ENCODE measurements at regions not wholly inside any gene's neighbourhood (a gene's known extent, or its start where the extent isn't known, plus 50 kb on each side); places are given as distances from the start of the nearest gene placed in this dataset.

DNA sequence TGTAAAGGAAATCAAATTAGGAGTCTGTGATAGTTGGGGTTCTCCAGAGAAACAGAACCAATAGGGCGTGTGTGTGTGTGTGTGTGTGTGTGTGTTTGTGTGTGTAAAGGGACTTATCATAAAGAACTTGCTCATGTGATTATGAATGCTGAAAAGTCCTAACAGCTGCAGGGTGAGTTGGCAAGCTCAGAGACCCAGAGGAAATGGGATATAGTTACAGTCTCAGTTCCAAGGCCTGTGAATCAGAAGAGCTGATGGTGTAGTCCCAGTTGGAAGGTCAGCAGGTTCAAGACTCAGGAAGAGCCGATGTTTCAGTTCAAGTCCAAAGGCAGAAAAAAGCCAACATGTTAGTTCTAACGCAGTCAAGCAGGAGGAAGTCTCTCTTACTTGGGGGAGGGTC is 214.2 kb downstream of the ELAVL2 start:
- TF ChIP-seq, protein P1, sequence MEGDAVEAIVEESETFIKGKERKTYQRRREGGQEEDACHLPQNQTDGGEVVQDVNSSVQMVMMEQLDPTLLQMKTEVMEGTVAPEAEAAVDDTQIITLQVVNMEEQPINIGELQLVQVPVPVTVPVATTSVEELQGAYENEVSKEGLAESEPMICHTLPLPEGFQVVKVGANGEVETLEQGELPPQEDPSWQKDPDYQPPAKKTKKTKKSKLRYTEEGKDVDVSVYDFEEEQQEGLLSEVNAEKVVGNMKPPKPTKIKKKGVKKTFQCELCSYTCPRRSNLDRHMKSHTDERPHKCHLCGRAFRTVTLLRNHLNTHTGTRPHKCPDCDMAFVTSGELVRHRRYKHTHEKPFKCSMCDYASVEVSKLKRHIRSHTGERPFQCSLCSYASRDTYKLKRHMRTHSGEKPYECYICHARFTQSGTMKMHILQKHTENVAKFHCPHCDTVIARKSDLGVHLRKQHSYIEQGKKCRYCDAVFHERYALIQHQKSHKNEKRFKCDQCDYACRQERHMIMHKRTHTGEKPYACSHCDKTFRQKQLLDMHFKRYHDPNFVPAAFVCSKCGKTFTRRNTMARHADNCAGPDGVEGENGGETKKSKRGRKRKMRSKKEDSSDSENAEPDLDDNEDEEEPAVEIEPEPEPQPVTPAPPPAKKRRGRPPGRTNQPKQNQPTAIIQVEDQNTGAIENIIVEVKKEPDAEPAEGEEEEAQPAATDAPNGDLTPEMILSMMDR (optimal IDR thresholded peaks at IDR 0.05 in 1 of 3, IDR thresholded peaks at IDR 0.05 in 1 of 3, conservative IDR thresholded peaks at IDR 0.05 in 1 of 3; ENCODE audit: extremely low read depth in 1 of 3, insufficient read depth in 2 of 3, low read length in 3 of 3) = no peak
- TF ChIP-seq EZH2 (IDR thresholded peaks at IDR 0.05; ENCODE audit: low read length) = no peak
